ENCODE measurements at regions not wholly inside any gene's neighbourhood (a gene's known extent, or its start where the extent isn't known, plus 50 kb on each side); places are given as distances from the start of the nearest gene placed in this dataset.

DNA sequence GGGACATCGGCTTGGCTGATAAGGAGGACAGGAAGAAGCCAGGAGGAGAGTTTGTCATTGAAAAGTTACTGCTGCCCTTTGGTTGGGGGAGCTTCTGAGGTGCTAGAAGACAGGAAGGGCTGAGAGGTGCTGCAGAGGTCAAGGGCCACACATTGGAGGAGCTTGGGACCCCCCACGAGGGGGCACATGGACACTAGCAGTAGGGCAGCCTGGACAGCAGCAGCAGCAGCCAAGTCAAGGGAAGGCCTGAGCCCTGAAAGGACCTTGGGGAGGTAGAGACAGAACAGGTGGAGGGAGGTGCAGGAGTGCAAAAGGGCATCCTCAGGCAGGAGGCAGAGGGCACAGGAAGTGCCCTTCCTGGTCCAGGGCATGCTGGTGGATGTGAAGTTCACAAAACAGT, 439.7 kb upstream of the IGFBP3 start:
- no peak for DNase-seq (ENCODE audit: extremely low read depth, low read depth)

GRCh38 chr7:46360296-46360695, 439.2 kb upstream of the IGFBP3 start:
- DNase-seq (ENCODE audit: extremely low read depth, low read depth) = no peak

GRCh38 chr7:46357851-46358250, 436.8 kb upstream of the IGFBP3 start:
- DNase-seq (ENCODE audit: extremely low read depth, low read depth) = no peak

- no peak for DNase-seq (ENCODE audit: extremely low read depth, low read depth)
Measured at GRCh38 chr7:46357290-46357689, 436.2 kb upstream of the IGFBP3 start.

- no peak for DNase-seq (ENCODE audit: extremely low read depth, low read depth)
Measured at GRCh38 chr7:46356371-46356770, 435.3 kb upstream of the IGFBP3 start.

DNA sequence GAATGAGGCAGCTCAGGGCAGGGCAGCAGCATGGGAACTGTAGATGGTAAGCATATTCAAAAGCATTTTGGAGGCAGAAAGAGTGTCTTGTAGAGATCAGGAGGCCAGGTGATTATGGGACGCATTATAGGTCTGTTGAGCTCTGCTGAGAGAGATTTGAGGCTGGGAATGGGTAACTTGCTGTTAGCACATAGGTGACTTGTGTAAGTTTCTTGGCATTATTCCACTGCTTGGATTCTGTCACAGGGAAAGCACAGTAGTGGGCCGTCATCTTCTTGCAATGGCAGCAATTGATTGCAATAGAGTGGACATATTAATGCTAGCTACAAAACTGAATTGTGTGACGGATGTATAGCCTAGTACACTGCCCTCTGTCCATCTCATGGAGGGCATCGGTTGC, 434.3 kb upstream of the IGFBP3 start:
- DNase-seq (ENCODE audit: extremely low read depth, low read depth) = no peak

DNA sequence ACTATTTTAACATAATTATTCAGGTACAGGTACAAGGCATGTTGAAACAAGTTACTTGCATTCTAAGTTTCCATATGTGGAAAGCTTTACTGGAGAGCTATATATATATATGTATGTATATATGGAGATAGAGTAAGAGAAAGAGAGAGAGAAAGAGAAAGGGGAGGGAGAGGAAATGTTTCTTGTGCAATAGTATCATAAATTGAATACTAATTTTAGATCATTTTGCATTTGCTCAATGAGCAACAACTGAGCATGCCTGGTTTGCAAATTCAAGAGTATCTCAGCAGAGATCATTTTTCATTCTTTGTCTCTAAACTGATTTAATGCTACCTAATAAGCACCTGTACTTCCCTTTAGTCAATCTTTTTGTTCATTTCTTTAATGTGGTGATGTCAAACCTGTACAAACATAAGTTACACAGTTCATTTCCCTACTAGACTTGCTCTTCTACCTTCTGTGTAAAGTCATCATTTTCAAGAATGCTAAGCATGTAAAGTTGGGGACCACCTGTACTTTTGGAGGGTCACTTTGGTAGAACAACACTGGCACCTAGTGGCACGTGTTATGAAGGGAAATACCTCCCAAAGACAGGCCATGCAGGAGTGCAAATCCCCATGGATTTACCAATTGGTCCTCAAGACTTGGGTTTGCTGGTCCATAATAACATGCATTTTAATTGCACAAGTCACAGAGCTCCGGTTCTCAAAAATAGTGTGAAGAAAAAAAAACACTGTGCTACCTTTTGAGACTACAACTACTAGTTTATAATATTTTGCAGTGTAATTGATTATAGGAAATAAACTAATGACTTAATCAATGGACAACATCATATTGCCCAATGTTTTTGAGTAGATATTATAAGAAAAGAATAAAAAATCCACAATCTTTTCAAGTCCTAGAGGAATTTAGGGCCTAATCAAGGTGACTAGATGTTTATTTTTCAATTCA, 431.2 kb upstream of the IGFBP3 start:
- peak; percentile 52 for DNase-seq (ENCODE audit: extremely low read depth, low read depth)

DNA sequence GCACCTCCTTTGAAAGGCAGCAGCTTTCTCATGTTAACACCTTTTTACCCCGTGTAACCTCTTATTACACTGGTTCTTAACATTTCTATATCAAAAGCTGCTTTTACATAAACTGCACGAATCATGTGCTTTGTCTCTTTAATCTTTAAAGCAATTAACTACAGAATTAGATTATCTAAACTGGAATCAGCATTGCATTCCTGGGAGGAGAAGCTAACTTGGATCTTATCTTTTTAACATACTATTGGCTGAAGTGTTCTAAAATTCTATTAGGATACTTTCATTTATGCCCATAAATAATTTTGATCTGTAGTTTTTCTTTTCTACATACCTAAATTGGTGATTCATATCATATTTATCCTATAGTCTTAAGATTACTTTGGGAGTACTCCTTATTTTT, 428.4 kb upstream of the IGFBP3 start:
- DNase-seq (ENCODE audit: extremely low read depth, low read depth) = no peak

- no peak for DNase-seq (ENCODE audit: extremely low read depth, low read depth)
Measured at GRCh38 chr7:46344533-46344932, 423.5 kb upstream of the IGFBP3 start.

- no peak for DNase-seq (ENCODE audit: extremely low read depth, low read depth)
Measured at GRCh38 chr7:46343802-46344201, 422.7 kb upstream of the IGFBP3 start.

DNA sequence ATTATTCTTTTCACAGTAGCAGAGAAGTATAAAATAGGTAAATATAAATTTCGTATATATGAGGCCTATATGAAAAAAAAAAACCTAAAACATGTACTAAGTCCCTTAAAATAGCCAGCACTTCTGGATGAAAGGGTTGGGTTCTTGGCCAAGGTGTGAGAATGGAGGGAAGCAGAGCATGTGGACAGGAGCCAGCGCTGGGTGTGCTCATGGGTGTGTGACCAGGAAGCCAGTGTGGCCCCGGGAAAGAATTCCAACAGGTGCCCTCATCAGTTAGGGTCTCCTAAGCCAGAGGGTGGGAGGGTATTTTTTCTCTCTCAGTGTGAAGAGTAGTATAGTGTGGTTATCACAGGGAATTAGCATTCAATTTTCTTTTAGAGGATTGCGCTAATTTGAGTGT, 401.9 kb upstream of the IGFBP3 start:
- DNase-seq (ENCODE audit: extremely low read depth, low read depth) = no peak

DNA sequence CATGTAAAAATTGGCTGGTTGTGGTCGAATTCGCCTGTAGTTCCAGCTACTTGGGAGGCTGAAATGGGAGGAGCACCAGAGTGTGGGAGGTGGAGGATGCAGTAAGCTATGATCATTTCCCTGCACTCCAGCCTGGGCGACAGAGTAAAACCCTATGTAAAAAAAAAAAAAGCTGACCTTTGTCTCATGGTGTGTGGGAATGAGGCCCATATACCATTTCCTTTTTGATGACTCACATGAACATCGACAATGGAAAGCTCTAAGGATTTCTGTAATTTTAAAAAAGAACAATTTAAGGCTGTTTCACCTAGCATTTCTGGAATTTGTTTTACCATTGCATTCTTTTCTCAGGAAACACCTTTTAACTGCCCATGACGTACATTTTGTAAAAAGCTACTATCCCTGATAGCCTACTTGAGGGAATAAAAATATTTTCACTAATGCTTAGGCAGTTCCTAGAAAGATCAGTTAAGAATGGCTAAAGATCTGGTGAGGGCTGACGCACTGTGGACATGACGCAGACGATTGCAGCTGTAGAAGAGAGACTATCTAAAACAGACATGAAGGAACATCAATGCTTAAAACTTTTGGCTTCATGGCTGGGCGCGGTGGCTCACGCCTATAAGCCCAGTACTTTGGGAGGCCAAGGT, 400.6 kb upstream of the IGFBP3 start:
- no peak for DNase-seq (ENCODE audit: extremely low read depth, low read depth)

DNA sequence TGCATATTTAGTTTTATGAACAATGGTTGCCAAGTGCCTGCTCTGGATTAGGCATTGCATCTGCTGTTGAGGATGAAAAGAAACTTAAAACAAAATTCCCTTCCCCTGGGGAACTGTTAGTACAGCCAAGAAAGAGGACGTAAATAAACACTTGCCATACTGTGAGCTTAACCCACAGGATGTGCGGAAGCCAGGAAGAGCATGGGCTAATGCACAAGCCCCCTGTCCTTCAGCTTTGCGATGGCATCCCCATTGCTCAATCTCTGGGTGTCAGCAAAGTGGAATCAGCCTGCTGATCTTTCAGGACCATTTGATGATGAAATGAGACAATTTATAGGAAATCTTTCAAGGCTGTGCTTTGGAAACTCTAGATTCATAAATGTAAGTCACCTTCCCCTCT, 399.9 kb upstream of the IGFBP3 start:
- no peak for DNase-seq (ENCODE audit: extremely low read depth, low read depth)

DNA sequence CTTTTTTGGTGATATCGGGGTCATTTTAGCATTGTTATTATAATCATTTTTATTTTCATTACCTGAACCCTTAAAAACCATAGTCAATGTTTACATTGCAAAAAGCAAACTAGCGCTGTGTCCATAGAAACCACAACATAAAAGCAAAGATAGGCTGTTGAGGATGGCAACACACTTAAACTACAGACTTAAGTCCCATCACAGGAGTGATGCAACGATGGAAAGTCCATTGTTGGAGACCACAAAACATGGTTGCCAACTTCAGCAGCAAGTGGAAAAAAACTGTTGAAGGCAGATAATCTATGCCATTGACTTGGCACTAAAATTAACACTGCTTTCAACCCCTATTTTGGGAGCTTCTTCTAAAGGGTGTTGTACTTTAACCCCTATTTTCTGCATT, 398.8 kb upstream of the IGFBP3 start:
- DNase-seq (ENCODE audit: extremely low read depth, low read depth) = no peak

DNA sequence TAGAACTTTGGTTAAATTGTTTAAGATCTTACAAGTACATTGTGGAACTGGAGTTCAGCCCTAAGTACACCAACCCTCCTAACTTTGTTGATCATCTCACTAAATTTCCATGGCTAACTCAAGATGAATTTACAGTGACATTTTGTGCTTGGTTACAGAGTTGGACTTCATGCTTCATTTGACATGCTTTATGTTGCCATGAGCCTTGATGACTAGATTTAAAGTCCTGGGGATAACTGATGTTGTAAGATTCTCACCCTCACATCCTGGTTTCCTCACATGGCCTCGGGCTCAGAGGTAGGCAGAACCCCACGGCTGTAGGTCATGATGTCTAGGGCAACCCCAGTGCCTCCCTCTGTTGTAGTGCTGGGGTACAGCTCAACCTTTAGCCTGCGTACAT, 397.2 kb upstream of the IGFBP3 start:
- DNase-seq (ENCODE audit: extremely low read depth, low read depth) = no peak

DNA sequence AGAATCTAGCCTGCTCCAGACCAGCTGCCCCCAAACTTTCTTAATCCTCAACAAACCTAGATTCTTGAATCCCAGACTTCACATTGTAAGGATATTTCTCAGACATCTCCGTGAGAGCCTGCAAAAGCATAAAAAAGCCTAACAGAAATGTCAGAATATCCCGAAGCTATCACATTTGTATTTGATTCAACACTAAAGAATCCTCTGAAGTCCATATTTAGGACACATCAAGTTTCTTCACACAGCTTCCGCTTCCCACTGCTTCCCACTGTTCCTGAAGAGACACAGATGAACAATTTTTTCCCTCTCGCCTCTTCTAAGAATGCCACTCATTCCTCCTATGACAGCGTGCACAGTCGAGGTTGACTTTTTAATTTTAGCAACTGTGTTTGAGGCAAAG, 396.2 kb upstream of the IGFBP3 start:
- DNase-seq (ENCODE audit: extremely low read depth, low read depth) = no peak

DNA sequence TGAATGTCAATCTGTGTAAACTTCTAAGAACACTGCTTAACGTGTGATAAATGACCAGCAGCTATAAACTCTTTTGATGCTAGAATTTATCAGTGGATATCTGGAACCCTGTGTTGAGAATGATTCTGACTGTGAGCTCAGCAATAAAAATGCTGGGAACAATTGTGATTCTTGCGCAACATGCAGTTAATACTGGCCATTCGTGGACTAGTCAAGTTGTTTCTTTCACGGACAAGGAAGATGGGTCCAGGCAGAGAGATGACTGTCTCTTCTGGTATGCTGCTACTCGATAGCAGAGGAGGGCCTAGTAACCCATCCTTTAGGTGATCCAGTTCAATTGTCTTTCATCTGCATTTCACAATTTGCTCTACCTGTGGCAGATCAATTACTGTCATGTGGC, 394.8 kb upstream of the IGFBP3 start:
- no peak for DNase-seq (ENCODE audit: extremely low read depth, low read depth)

GRCh38 chr7:46301677-46302076, 380.6 kb upstream of the IGFBP3 start:
- DNase-seq (ENCODE audit: extremely low read depth, low read depth) = no peak

- no peak for DNase-seq (ENCODE audit: extremely low read depth, low read depth)
Measured at GRCh38 chr7:46297515-46297914, 376.4 kb upstream of the IGFBP3 start.

DNA sequence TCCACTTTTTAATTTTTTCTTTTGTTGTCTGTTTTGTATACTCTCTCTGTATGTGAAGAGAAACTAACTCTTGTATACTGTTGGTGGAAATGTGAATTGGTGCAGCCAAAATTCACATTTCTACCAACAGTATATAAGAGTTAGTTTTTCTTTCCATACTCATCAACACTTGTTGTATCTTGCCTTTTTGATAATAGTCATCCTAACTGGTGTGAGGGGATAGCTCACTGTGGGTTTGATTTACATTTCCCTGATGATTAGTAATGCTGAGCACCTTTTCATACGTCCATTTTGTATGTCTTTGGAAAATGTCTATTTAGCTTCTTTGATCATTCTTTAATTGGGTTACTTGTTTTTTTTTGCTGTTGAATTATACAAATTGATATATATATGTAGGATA, 375.5 kb upstream of the IGFBP3 start:
- DNase-seq (ENCODE audit: extremely low read depth, low read depth) = no peak

DNA sequence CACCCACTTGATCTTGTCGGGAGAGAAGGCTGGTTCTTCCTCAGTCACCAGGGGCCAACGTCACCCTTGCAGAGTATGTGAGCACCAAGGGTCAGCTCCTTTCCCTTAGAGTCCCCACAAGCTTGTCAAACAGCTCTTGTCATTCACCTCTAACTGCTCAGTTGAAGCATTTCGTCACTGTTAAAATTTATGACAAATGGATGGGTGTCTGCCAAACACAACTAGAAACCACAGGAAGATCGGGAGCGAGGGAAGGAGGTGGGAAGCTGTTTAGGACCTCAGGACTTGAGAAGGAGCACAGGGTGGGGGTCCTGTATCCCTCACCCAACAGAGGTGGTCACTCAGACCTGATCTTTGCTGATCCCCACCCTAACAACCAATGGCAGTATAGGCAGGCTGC, 373.3 kb upstream of the IGFBP3 start:
- DNase-seq (ENCODE audit: extremely low read depth, low read depth) = no peak

DNA sequence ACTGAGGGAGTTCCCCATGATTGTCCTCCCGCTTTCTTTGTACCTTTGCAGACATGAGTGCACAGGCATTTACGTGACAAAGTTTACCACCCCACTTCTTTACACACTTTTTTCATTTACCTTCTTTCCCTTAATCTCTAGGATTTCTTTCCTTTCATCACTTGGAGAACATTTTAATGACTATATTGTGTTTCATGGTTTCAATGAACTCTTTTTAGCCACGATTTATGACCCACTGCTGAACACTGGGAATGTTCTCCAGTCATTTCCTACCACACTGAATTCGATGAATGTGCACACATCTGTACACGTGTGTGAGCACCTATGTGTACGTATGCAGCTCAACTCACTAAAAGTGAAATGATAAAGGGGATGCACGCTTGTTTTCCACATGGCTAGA, 371.7 kb upstream of the IGFBP3 start:
- DNase-seq (ENCODE audit: extremely low read depth, low read depth) = no peak

Data from NCI-H460 (cell line).